A673 (cell line): ENCODE measurements at regions not wholly inside any gene's neighbourhood (a gene's known extent, or its start where the extent isn't known, plus 50 kb on each side); places are given as distances from the start of the nearest gene placed in this dataset.

Source experiments
- CTCF ChIP-seq: fragments of 300-800, 200-600 bp; sonication (generic); conservative IDR thresholded peaks from 2 replicates; pipeline ENCODE4 v1.5.1; 2017; ENCODE audit warnings: low read depth, mild to moderate bottlenecking, antibody characterized with exemption, low read length, moderate library complexity, mixed read lengths
- EZH2 ChIP-seq: fragments of 200-600 bp; sonication (generic); IDR thresholded peaks from 2 replicates; pipeline ENCODE4 v1.6.1; 2017; ENCODE audit warnings: borderline replicate concordance, low read depth, mild to moderate bottlenecking, mixed read lengths, antibody characterized with exemption, low read length; ENCODE audit not compliant: poor library complexity, severe bottlenecking

GRCh38 chr4:71217688-71218087 is 121.1 kb upstream of the SLC4A4 start:
- TF ChIP-seq CTCF (no peak), EZH2 (no peak)
